Neuronal stem cell (in vitro differentiated cells): ENCODE measurements at regions not wholly inside any gene's neighbourhood (a gene's known extent, or its start where the extent isn't known, plus 50 kb on each side); places are given as distances from the start of the nearest gene placed in this dataset.

Experiments
- DNase-seq: peaks from one replicate; pipeline ENCODE4 v3.0.0-alpha.2; 2013; ENCODE audit warnings: low spot score
- H2AFZ ChIP-seq: one replicate; pipeline ENCODE4 v1.6.1; 2013; ENCODE audit warnings: mild to moderate bottlenecking, low read length, inconsistent platforms
- H2AK5ac ChIP-seq: 2 replicates; pipeline ENCODE4 v1.6.1; 2013; ENCODE audit warnings: low read depth, mild to moderate bottlenecking, inconsistent platforms, low read length, moderate library complexity, mixed read lengths
- H2BK120ac ChIP-seq: 2 replicates; pipeline ENCODE4 v1.6.1; 2013; ENCODE audit warnings: low read depth, mild to moderate bottlenecking, inconsistent platforms, low read length, moderate library complexity, mixed read lengths
- H2BK12ac ChIP-seq: one replicate; pipeline ENCODE4 v1.6.1; 2013; ENCODE audit warnings: low read length, inconsistent platforms
- H2BK15ac ChIP-seq: 2 replicates; pipeline ENCODE4 v1.6.1; 2013; ENCODE audit warnings: mild to moderate bottlenecking, low read length, inconsistent platforms, mixed read lengths
- H2BK5ac ChIP-seq: one replicate; pipeline ENCODE4 v1.6.1; 2013; ENCODE audit warnings: inconsistent platforms, mild to moderate bottlenecking, low read length, moderate library complexity
- H3K14ac ChIP-seq: one replicate; pipeline ENCODE4 v1.6.1; 2013; ENCODE audit warnings: low read length, inconsistent platforms
- H3K18ac ChIP-seq: 2 replicates; pipeline ENCODE4 v1.6.1; 2013; ENCODE audit warnings: low read length, inconsistent platforms
- H3K23ac ChIP-seq: 2 replicates; pipeline ENCODE4 v1.6.1; 2013; ENCODE audit warnings: low read depth, mild to moderate bottlenecking, mixed read lengths, low read length, inconsistent platforms; ENCODE audit not compliant: poor library complexity
- H3K27ac ChIP-seq: replicated peaks from 3 replicates; pipeline ENCODE4 v1.5.1; 2013; ENCODE audit warnings: low read length, inconsistent platforms
- H3K27me3 ChIP-seq, 3 experiments: 2 replicates each; pipeline ENCODE4 v1.6.1; 2013; ENCODE audit warnings: low read length in 3 of 3, mild to moderate bottlenecking in 2 of 3, inconsistent platforms in 1 of 3, low read depth in 1 of 3, mixed read lengths in 1 of 3, moderate library complexity in 1 of 3; ENCODE audit not compliant: control insufficient read depth in 3 of 3, insufficient read depth in 3 of 3
- H3K36me3 ChIP-seq, 2 donors: replicated peaks in 1 of 2; 2 replicates each; pipeline ENCODE4 v1.6.1; 2013; ENCODE audit warnings: low read length in 2 of 2; ENCODE audit not compliant: control insufficient read depth in 2 of 2, insufficient read depth in 2 of 2
- H3K4ac ChIP-seq: 2 replicates; pipeline ENCODE4 v1.6.1; 2013; ENCODE audit warnings: inconsistent platforms, mild to moderate bottlenecking, low read length, moderate library complexity
- H3K4me1 ChIP-seq, 2 donors: 1 replicate in 1 of 2; 2 replicates in 1 of 2; pipeline ENCODE4 v1.6.1; 2013; ENCODE audit warnings: low read length in 2 of 2, low read depth in 1 of 2; ENCODE audit not compliant: control insufficient read depth in 2 of 2, insufficient read depth in 1 of 2
- H3K4me2 ChIP-seq: one replicate; pipeline ENCODE4 v1.6.1; 2013; ENCODE audit warnings: mild to moderate bottlenecking, low read length, inconsistent platforms; ENCODE audit not compliant: insufficient read depth, poor library complexity, severe bottlenecking
- H3K4me3 ChIP-seq, 2 donors: 2 replicates each; pipeline ENCODE4 v1.5.1; 2013; ENCODE audit warnings: low read length in 2 of 2, mild to moderate bottlenecking in 2 of 2, inconsistent platforms in 1 of 2, moderate library complexity in 1 of 2
- H3K79me1 ChIP-seq: one replicate; pipeline ENCODE4 v1.6.1; 2013; ENCODE audit warnings: low read depth, mild to moderate bottlenecking, inconsistent platforms, low read length, moderate library complexity
- H3K9ac ChIP-seq: one replicate; pipeline ENCODE4 v1.6.1; 2013; ENCODE audit warnings: mild to moderate bottlenecking, low read depth, low read length, inconsistent platforms; ENCODE audit not compliant: poor library complexity
- H3K9me3 ChIP-seq, 2 donors: replicated peaks in 1 of 2; 2 replicates each; pipeline versions ENCODE3 to v1.6.1; 2013; ENCODE audit warnings: low read length in 2 of 2, mild to moderate bottlenecking in 2 of 2, inconsistent platforms in 1 of 2, low read depth in 1 of 2, mixed read lengths in 1 of 2, moderate library complexity in 1 of 2; ENCODE audit not compliant: control insufficient read depth in 2 of 2, insufficient read depth in 1 of 2
- H4K8ac ChIP-seq: one replicate; pipeline ENCODE4 v1.6.1; 2013; ENCODE audit warnings: low read depth, mild to moderate bottlenecking, inconsistent platforms, low read length, moderate library complexity
- H4K91ac ChIP-seq: one replicate; pipeline ENCODE4 v1.6.1; 2013; ENCODE audit warnings: low read length, low read depth, mild to moderate bottlenecking, inconsistent platforms; ENCODE audit not compliant: poor library complexity
- WGBS, 2 donors: extraction: QIAGEN DNeasy Blood & Tissue Kit; methylation state at CpG; one replicate each; pipeline ENCODE4 v1.1.7; 2013; ENCODE audit warnings: missing lambda C conversion rate in 2 of 2, mixed read lengths in 1 of 2; ENCODE audit not compliant: insufficient read length in 2 of 2, insufficient replicate concordance in 1 of 2; ENCODE audit errors: extremely low coverage in 2 of 2; 5-methylcytosine and 5-hydroxymethylcytosine counted together

DNA sequence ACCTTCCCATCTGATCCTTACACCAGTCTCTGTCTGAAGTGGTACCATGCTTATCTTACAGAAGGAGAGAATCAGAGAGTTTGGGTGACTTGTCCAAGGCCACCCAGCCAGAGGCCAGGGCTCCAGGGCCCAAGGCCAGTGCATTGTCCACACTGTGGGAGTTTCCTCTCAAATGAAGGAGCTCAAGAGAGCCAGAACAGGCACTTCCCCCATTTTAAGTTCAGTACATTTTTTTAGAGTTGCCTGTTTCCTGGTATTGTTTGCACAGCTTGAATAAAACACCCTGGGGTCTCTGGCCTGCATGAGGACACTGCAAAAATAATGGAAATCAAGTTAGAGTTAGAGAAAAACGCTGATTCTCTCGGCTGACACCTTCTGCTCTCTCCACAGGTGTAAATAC, 284.0 kb downstream of the SQOR start:
- Histone ChIP-seq H4K91ac (no peak overlapping the region), H3K4ac (no peak overlapping the region), H4K8ac (no peak overlapping the region), H3K36me3 (no peaks in the 10 kb centered on the region), H2AFZ (no peak overlapping the region), H3K4me2 (no peak overlapping the region), H3K18ac (no peak overlapping the region), H3K4me1 (no peaks in the 10 kb centered on the region), H2BK15ac (no peak overlapping the region), H3K9ac (no peak overlapping the region), H3K27ac (no peak overlapping the region), H2BK5ac (no peak overlapping the region), H3K4me3 (no peak overlapping the region), H3K27me3 (no peaks in the 10 kb centered on the region), H3K79me1 (no peaks in the 10 kb centered on the region), H2BK120ac (no peak overlapping the region), H3K14ac (no peak overlapping the region), H2BK12ac (no peak overlapping the region), H3K9me3 (no peaks in the 10 kb centered on the region), H2AK5ac (no peak overlapping the region), H3K23ac (no peak overlapping the region)
- no CpG with 5 or more reads among the region's 2 CpGs for WGBS, 2 donors
- DNase-seq: no peak

DNA sequence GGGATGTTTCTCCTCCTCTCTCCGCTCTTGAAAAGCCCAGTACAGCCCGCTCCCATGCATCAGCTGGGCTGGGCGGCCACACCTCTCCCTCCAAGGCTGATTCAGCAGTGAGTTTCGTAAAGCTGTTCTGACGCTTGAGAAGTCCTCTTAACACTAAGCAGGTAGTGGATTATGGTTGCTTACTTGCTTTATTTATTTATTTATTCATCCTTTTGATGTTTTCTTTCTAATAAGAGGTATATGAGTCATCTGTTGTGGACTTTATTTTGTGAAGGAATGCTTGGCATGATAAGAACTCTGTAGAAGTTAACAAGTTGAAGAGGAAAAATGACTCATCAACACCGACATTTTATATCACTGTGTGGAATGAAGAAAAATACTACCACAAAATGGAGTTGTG, 285.0 kb downstream of the SQOR start:
- DNase-seq: no peak
- Histone ChIP-seq H3K36me3 (no peaks in the 10 kb centered on the region), H2AK5ac (no peak overlapping the region), H3K4ac (no peak overlapping the region), H2BK12ac (no peak overlapping the region), H3K27ac (no peak overlapping the region), H3K4me1 (no peaks in the 10 kb centered on the region), H2BK5ac (no peak overlapping the region), H3K18ac (no peak overlapping the region), H3K27me3 (no peaks in the 10 kb centered on the region), H3K79me1 (no peaks in the 10 kb centered on the region), H2BK120ac (no peak overlapping the region), H2AFZ (no peak overlapping the region), H3K9me3 (no peaks in the 10 kb centered on the region), H2BK15ac (no peak overlapping the region), H3K9ac (no peak overlapping the region), H3K14ac (no peak overlapping the region), H4K91ac (no peak overlapping the region), H3K4me3 (no peak overlapping the region), H3K4me2 (no peak overlapping the region), H3K23ac (no peak overlapping the region), H4K8ac (no peak overlapping the region)
- WGBS, 2 donors: no CpG with 5 or more reads among the region's 6 CpGs

DNA sequence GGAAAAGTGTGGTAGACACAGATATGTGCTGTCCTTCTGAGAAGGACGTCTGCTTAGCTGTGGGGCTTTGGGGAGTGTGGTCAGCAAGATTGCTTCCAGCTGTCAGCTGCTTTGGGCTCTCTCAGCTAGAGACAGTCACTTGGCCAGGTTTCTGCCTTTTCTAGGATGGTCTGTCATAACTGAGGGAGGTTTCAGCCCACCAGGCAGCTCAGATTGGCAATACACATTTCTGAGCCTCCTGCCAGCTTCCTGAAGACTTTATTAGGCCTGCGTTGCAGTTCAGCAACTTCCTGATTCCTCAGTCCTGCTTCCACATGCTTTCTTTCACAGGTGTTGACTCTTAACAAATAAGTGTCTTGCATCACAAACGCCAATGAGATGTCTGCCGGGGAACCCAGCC, 286.5 kb downstream of the SQOR start:
- Histone ChIP-seq H3K9me3 (no peaks in the 10 kb centered on the region), H3K23ac (no peak overlapping the region), H3K14ac (no peak overlapping the region), H3K27ac (no peak overlapping the region), H2AK5ac (no peak overlapping the region), H3K36me3 (no peaks in the 10 kb centered on the region), H3K4me3 (no peak overlapping the region), H2BK12ac (no peak overlapping the region), H2BK15ac (no peak overlapping the region), H3K4me2 (no peak overlapping the region), H4K91ac (no peak overlapping the region), H3K4ac (no peak overlapping the region), H4K8ac (no peak overlapping the region), H3K79me1 (no peaks in the 10 kb centered on the region), H3K9ac (no peak overlapping the region), H3K4me1 (no peaks in the 10 kb centered on the region), H2BK120ac (no peak overlapping the region), H2AFZ (no peak overlapping the region), H3K18ac (no peak overlapping the region), H3K27me3 (no peaks in the 10 kb centered on the region), H2BK5ac (no peak overlapping the region)
- no CpG with 5 or more reads among the region's 4 CpGs for WGBS, 2 donors
- no peak for DNase-seq

DNA sequence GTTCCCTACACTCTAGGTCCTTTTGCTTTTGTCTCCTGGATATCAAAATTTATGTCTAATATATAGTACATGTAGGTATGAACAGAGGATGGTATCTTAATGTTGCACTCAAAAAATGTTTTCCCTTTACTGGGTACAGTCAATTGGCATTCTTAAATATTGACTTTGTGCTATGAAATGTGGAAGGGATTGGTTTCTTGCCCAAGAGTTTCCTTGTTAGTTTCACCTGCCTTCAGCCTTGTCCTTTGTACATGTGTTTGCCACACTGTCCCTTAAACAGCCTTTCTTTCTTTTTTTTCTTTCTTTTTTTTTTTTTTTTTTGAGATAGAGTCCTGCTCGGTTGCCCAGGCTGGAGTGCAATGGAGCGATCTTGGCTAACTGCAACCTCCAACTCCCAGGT, 287.1 kb downstream of the SQOR start:
- H3K9ac ChIP-seq: no peak overlapping the region
- no peak overlapping the region for H3K4me2 ChIP-seq
- no peak for DNase-seq
- H3K27me3 ChIP-seq: no peaks in the 10 kb centered on the region
- no peak overlapping the region for H2AK5ac ChIP-seq
- no peak overlapping the region for H3K4ac ChIP-seq
- no peaks in the 10 kb centered on the region for H3K36me3 ChIP-seq
- H4K8ac ChIP-seq: no peak overlapping the region
- no CpG with 5 or more reads among the region's 2 CpGs for WGBS, 2 donors
- no peak overlapping the region for H4K91ac ChIP-seq
- H3K79me1 ChIP-seq: no peaks in the 10 kb centered on the region
- no peak overlapping the region for H2AFZ ChIP-seq
- no peak overlapping the region for H3K18ac ChIP-seq
- H3K14ac ChIP-seq: no peak overlapping the region
- no peak overlapping the region for H3K23ac ChIP-seq
- no peak overlapping the region for H2BK5ac ChIP-seq
- H3K27ac ChIP-seq: no peak overlapping the region
- H2BK15ac ChIP-seq: no peak overlapping the region
- no peak overlapping the region for H2BK12ac ChIP-seq
- H3K4me3 ChIP-seq: no peak overlapping the region
- no peaks in the 10 kb centered on the region for H3K9me3 ChIP-seq
- H3K4me1 ChIP-seq: no peaks in the 10 kb centered on the region
- H2BK120ac ChIP-seq: no peak overlapping the region
